Activated T-cell treated with anti-CD3 and anti-CD28 coated beads, Interleukin-2, amount 50 U/mL, for 1 hour (primary cell): ENCODE measurements at regions not wholly inside any gene's neighbourhood (a gene's known extent, or its start where the extent isn't known, plus 50 kb on each side); places are given as distances from the start of the nearest gene placed in this dataset.

Experiments used
- DNase-seq: peaks from one replicate; pipeline ENCODE4 v3.0.0-alpha.2; 2020

- DNase-seq, result no peak
Observed at GRCh38 chr1:5312862-5313261, 658.5 kb downstream of the AJAP1 start.

GRCh38 chr1:5312293-5312674, 657.9 kb downstream of the AJAP1 start:
- no peak for DNase-seq

GRCh38 chr1:5311634-5312292, 657.4 kb downstream of the AJAP1 start:
- DNase-seq, result no peak

- no peak for DNase-seq
Observed at GRCh38 chr1:5311147-5311546, 656.7 kb downstream of the AJAP1 start.

GRCh38 chr1:5308249-5308648, 653.8 kb downstream of the AJAP1 start:
- no peak for DNase-seq

- no peak for DNase-seq
Observed at GRCh38 chr1:5304702-5305101, 650.3 kb downstream of the AJAP1 start.

- DNase-seq, result no peak
Observed at GRCh38 chr1:5298376-5298775, 644.0 kb downstream of the AJAP1 start.

GRCh38 chr1:5297886-5298239, 643.5 kb downstream of the AJAP1 start:
- no peak for DNase-seq

- DNase-seq, result no peak
Observed at GRCh38 chr1:5297180-5297885, 642.9 kb downstream of the AJAP1 start.

GRCh38 chr1:5296557-5297179, 642.3 kb downstream of the AJAP1 start:
- no peak for DNase-seq

- no peak for DNase-seq
Observed at GRCh38 chr1:5296095-5296494, 641.7 kb downstream of the AJAP1 start.

GRCh38 chr1:5291889-5292288, 637.5 kb downstream of the AJAP1 start:
- DNase-seq, result no peak

GRCh38 chr1:5287178-5288150, 633.1 kb downstream of the AJAP1 start:
- no peak for DNase-seq

GRCh38 chr1:5286244-5286643, 631.8 kb downstream of the AJAP1 start:
- peak; percentile 53 for DNase-seq

- no peak for DNase-seq
Observed at GRCh38 chr1:5274527-5274926, 620.1 kb downstream of the AJAP1 start.

- no peak for DNase-seq
Observed at GRCh38 chr1:5273280-5274003, 619.0 kb downstream of the AJAP1 start.

- DNase-seq, result no peak
Observed at GRCh38 chr1:5272325-5272724, 617.9 kb downstream of the AJAP1 start.

- DNase-seq, result no peak
Observed at GRCh38 chr1:5271264-5271663, 616.9 kb downstream of the AJAP1 start.

GRCh38 chr1:5269901-5270300, 615.5 kb downstream of the AJAP1 start:
- DNase-seq, result no peak

- DNase-seq, result no peak
Observed at GRCh38 chr1:5267603-5268235, 613.3 kb downstream of the AJAP1 start.

GRCh38 chr1:5265438-5266075, 611.1 kb downstream of the AJAP1 start:
- no peak for DNase-seq

- DNase-seq, result no peak
Observed at GRCh38 chr1:5264476-5264875, 610.1 kb downstream of the AJAP1 start.
